SK-N-SH treated with all-trans-retinoic acid at 6 μM for 48 hours (cell line): ENCODE measurements at regions not wholly inside any gene's neighbourhood (a gene's known extent, or its start where the extent isn't known, plus 50 kb on each side); places are given as distances from the start of the nearest gene placed in this dataset.

Experiments used
- ARNTL ChIP-seq: fragments of 450-650 bp; formaldehyde crosslinking; IDR thresholded peaks from 2 replicates; pipeline ENCODE4 v1.5.0; 2020; ENCODE audit warnings: low read depth, mild to moderate bottlenecking, moderate library complexity, borderline replicate concordance
- ISL1 ChIP-seq: fragments of 250-450 bp; sonication (Bioruptor Pico); IDR thresholded peaks from 2 replicates; pipeline ENCODE4 v2.1.2; 2022; ENCODE audit warnings: mild to moderate bottlenecking, moderate library complexity
- OSR1 ChIP-seq: fragments of 250-450 bp; sonication (Bioruptor Pico); IDR thresholded peaks from 2 replicates; pipeline ENCODE4 v1.8.0; 2022; ENCODE audit warnings: moderate library complexity, mild to moderate bottlenecking, inconsistent platforms
- PPARA ChIP-seq: fragments of 250-450 bp; sonication (Bioruptor Pico); IDR thresholded peaks from 2 replicates; pipeline ENCODE4 v1.5.0; 2020; ENCODE audit warnings: mild to moderate bottlenecking, borderline replicate concordance
- RARB ChIP-seq: fragments of 250-450 bp; sonication (Bioruptor Pico); IDR thresholded peaks from 2 replicates; pipeline ENCODE4 v1.8.0; 2021; ENCODE audit warnings: mild to moderate bottlenecking, moderate library complexity
- SNAI2 ChIP-seq: fragments of 250-450 bp; sonication (Bioruptor Pico); IDR thresholded peaks from 2 replicates; pipeline ENCODE4 v1.5.0; 2020; ENCODE audit warnings: mild to moderate bottlenecking, moderate library complexity
- ZFP30 ChIP-seq: fragments of 450-650 bp; formaldehyde crosslinking; IDR thresholded peaks from 2 replicates; pipeline ENCODE4 v1.5.0; 2022; ENCODE audit warnings: mild to moderate bottlenecking, moderate library complexity
- ZNF8 ChIP-seq: fragments of 450-650 bp; formaldehyde crosslinking; IDR thresholded peaks from 2 replicates; pipeline ENCODE4 v1.5.0; 2020; ENCODE audit warnings: mild to moderate bottlenecking, moderate library complexity
- TF ChIP-seq, protein P1 (sequence below): fragments of 250-450 bp; sonication (Bioruptor Pico); IDR thresholded peaks from 2 replicates; pipeline ENCODE4 v1.8.0; 2020; ENCODE audit warnings: mild to moderate bottlenecking, moderate library complexity, borderline replicate concordance
- TF ChIP-seq, protein P2 (sequence below): fragments of 250-450 bp; sonication (Bioruptor Pico); IDR thresholded peaks from 2 replicates; pipeline ENCODE4 v1.5.1; 2021; ENCODE audit warnings: mild to moderate bottlenecking, moderate library complexity
- TF ChIP-seq, protein P3 (sequence below): fragments of 250-450 bp; sonication (Bioruptor Pico); IDR thresholded peaks from 2 replicates; pipeline ENCODE4 v1.5.0; 2020; ENCODE audit warnings: mild to moderate bottlenecking, moderate library complexity
- TF ChIP-seq, protein P4 (sequence below): fragments of 250-450 bp; sonication (Bioruptor Pico); IDR thresholded peaks from 2 replicates; pipeline ENCODE4 v1.8.0; 2021; ENCODE audit warnings: low read depth, mild to moderate bottlenecking, moderate library complexity, borderline replicate concordance

GRCh38 chr2:136434251-136434715, 316.3 kb upstream of the CXCR4 start:
- TF ChIP-seq SNAI2 (CRISPR knock-in tag) (no peak), ISL1 (CRISPR knock-in tag) (no peak), PPARA (no peak), OSR1 (CRISPR knock-in tag) (no peak), ZFP30 (CRISPR knock-in tag) (no peak), ARNTL (CRISPR knock-in tag) (no peak), ZNF8 (CRISPR knock-in tag) (no peak), RARB (no peak)
- TF ChIP-seq, protein P1, sequence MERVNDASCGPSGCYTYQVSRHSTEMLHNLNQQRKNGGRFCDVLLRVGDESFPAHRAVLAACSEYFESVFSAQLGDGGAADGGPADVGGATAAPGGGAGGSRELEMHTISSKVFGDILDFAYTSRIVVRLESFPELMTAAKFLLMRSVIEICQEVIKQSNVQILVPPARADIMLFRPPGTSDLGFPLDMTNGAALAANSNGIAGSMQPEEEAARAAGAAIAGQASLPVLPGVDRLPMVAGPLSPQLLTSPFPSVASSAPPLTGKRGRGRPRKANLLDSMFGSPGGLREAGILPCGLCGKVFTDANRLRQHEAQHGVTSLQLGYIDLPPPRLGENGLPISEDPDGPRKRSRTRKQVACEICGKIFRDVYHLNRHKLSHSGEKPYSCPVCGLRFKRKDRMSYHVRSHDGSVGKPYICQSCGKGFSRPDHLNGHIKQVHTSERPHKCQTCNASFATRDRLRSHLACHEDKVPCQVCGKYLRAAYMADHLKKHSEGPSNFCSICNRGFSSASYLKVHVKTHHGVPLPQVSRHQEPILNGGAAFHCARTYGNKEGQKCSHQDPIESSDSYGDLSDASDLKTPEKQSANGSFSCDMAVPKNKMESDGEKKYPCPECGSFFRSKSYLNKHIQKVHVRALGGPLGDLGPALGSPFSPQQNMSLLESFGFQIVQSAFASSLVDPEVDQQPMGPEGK (CRISPR knock-in tag), result no peak
- TF ChIP-seq, protein P2, sequence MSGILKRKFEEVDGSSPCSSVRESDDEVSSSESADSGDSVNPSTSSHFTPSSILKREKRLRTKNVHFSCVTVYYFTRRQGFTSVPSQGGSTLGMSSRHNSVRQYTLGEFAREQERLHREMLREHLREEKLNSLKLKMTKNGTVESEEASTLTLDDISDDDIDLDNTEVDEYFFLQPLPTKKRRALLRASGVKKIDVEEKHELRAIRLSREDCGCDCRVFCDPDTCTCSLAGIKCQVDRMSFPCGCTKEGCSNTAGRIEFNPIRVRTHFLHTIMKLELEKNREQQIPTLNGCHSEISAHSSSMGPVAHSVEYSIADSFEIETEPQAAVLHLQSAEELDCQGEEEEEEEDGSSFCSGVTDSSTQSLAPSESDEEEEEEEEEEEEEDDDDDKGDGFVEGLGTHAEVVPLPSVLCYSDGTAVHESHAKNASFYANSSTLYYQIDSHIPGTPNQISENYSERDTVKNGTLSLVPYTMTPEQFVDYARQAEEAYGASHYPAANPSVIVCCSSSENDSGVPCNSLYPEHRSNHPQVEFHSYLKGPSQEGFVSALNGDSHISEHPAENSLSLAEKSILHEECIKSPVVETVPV (CRISPR knock-in tag), result no peak
- TF ChIP-seq, protein P3, sequence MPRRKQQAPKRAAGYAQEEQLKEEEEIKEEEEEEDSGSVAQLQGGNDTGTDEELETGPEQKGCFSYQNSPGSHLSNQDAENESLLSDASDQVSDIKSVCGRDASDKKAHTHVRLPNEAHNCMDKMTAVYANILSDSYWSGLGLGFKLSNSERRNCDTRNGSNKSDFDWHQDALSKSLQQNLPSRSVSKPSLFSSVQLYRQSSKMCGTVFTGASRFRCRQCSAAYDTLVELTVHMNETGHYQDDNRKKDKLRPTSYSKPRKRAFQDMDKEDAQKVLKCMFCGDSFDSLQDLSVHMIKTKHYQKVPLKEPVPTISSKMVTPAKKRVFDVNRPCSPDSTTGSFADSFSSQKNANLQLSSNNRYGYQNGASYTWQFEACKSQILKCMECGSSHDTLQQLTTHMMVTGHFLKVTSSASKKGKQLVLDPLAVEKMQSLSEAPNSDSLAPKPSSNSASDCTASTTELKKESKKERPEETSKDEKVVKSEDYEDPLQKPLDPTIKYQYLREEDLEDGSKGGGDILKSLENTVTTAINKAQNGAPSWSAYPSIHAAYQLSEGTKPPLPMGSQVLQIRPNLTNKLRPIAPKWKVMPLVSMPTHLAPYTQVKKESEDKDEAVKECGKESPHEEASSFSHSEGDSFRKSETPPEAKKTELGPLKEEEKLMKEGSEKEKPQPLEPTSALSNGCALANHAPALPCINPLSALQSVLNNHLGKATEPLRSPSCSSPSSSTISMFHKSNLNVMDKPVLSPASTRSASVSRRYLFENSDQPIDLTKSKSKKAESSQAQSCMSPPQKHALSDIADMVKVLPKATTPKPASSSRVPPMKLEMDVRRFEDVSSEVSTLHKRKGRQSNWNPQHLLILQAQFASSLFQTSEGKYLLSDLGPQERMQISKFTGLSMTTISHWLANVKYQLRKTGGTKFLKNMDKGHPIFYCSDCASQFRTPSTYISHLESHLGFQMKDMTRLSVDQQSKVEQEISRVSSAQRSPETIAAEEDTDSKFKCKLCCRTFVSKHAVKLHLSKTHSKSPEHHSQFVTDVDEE, result no peak
- TF ChIP-seq, protein P4, sequence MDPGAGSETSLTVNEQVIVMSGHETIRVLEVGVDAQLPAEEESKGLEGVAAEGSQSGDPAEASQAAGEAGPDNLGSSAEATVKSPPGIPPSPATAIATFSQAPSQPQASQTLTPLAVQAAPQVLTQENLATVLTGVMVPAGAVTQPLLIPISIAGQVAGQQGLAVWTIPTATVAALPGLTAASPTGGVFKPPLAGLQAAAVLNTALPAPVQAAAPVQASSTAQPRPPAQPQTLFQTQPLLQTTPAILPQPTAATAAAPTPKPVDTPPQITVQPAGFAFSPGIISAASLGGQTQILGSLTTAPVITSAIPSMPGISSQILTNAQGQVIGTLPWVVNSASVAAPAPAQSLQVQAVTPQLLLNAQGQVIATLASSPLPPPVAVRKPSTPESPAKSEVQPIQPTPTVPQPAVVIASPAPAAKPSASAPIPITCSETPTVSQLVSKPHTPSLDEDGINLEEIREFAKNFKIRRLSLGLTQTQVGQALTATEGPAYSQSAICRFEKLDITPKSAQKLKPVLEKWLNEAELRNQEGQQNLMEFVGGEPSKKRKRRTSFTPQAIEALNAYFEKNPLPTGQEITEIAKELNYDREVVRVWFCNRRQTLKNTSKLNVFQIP (CRISPR knock-in tag), result no peak
